ENCODE measurements at regions not wholly inside any gene's neighbourhood (a gene's known extent, or its start where the extent isn't known, plus 50 kb on each side); places are given as distances from the start of the nearest gene placed in this dataset.

GRCh38 chr3:94968519-94968918 is 905.7 kb downstream of the NSUN3 start:
- DNase-seq (ENCODE audit: low read depth), result no peak

- no peak for DNase-seq (ENCODE audit: low read depth)
Observed at GRCh38 chr3:94972066-94972465, 909.2 kb downstream of the NSUN3 start.

- DNase-seq (ENCODE audit: low read depth), result no peak
Observed at GRCh38 chr3:94978084-94978483, 915.2 kb downstream of the NSUN3 start.

- DNase-seq (ENCODE audit: low read depth), result no peak
Observed at GRCh38 chr3:94985778-94986177, 922.9 kb downstream of the NSUN3 start.

GRCh38 chr3:94990952-94991705 is 928.3 kb downstream of the NSUN3 start:
- DNase-seq (ENCODE audit: low read depth), result no peak

- DNase-seq (ENCODE audit: low read depth), result no peak
Observed at GRCh38 chr3:94996743-94997142, 933.9 kb downstream of the NSUN3 start.

- no peak for DNase-seq (ENCODE audit: low read depth)
Observed at GRCh38 chr3:95002438-95003046, 939.7 kb downstream of the NSUN3 start.

- no peak for DNase-seq (ENCODE audit: low read depth)
Observed at GRCh38 chr3:95028688-95029087, 965.8 kb downstream of the NSUN3 start.

GRCh38 chr3:95029644-95030043 is 966.8 kb downstream of the NSUN3 start:
- DNase-seq (ENCODE audit: low read depth), result no peak

- no peak for DNase-seq (ENCODE audit: low read depth)
Observed at GRCh38 chr3:95036526-95037021, 973.7 kb downstream of the NSUN3 start.

- DNase-seq (ENCODE audit: low read depth), result no peak
Observed at GRCh38 chr3:95037097-95037496, 974.2 kb downstream of the NSUN3 start.

- no peak for DNase-seq (ENCODE audit: low read depth)
Observed at GRCh38 chr3:95037927-95038326, 975.1 kb downstream of the NSUN3 start.

GRCh38 chr3:95044101-95044500 is 981.2 kb downstream of the NSUN3 start:
- no peak for DNase-seq (ENCODE audit: low read depth)

GRCh38 chr3:95048564-95048963 is 985.7 kb downstream of the NSUN3 start:
- peak; percentile 73 for DNase-seq (ENCODE audit: low read depth)

GRCh38 chr3:95049841-95050240 is 987.0 kb downstream of the NSUN3 start:
- no peak for DNase-seq (ENCODE audit: low read depth)

- no peak for DNase-seq (ENCODE audit: low read depth)
Observed at GRCh38 chr3:95055288-95055687, 992.4 kb downstream of the NSUN3 start.

GRCh38 chr3:95082191-95082590 is 1019.3 kb downstream of the NSUN3 start:
- no peak for DNase-seq (ENCODE audit: low read depth)

- DNase-seq (ENCODE audit: low read depth), result no peak
Observed at GRCh38 chr3:95084738-95085137, 1021.9 kb downstream of the NSUN3 start.

GRCh38 chr3:95088464-95088863 is 1025.6 kb downstream of the NSUN3 start:
- no peak for DNase-seq (ENCODE audit: low read depth)

GRCh38 chr3:95097493-95097892 is 1034.6 kb downstream of the NSUN3 start:
- no peak for DNase-seq (ENCODE audit: low read depth)

GRCh38 chr3:95120921-95121320 is 1058.1 kb downstream of the NSUN3 start:
- DNase-seq (ENCODE audit: low read depth), result peak; percentile 7

GRCh38 chr3:95123104-95123503 is 1060.2 kb downstream of the NSUN3 start:
- no peak for DNase-seq (ENCODE audit: low read depth)

All from HT1080 (cell line).